ENCODE measurements at regions not wholly inside any gene's neighbourhood (a gene's known extent, or its start where the extent isn't known, plus 50 kb on each side); places are given as distances from the start of the nearest gene placed in this dataset.

DNA sequence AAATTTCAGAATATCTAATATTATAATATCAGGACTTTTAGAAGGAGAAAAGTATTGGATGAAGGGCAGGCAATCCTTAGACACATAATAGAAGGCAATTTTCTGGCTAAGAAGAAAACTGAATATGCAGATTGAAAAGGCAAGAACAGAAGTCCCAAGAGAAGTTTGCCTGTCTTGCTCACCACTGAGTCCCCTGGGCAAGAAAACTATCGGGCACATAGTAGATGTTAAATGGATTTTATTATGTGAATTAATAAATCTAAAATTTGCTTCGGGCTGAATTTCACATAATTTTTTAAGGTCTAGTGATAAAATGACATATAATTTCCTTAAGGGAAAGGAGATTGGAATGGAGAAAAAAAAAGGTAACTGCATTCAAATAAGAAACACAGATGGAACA is 380.9 kb upstream of the GRM3 start:
- TF ChIP-seq, protein P1, sequence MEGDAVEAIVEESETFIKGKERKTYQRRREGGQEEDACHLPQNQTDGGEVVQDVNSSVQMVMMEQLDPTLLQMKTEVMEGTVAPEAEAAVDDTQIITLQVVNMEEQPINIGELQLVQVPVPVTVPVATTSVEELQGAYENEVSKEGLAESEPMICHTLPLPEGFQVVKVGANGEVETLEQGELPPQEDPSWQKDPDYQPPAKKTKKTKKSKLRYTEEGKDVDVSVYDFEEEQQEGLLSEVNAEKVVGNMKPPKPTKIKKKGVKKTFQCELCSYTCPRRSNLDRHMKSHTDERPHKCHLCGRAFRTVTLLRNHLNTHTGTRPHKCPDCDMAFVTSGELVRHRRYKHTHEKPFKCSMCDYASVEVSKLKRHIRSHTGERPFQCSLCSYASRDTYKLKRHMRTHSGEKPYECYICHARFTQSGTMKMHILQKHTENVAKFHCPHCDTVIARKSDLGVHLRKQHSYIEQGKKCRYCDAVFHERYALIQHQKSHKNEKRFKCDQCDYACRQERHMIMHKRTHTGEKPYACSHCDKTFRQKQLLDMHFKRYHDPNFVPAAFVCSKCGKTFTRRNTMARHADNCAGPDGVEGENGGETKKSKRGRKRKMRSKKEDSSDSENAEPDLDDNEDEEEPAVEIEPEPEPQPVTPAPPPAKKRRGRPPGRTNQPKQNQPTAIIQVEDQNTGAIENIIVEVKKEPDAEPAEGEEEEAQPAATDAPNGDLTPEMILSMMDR (IDR thresholded peaks at IDR 0.05): no peak
- no peak for TF ChIP-seq POLR2A (IDR thresholded peaks at IDR 0.05)

All from lower leg skin (tissue), 3 donors.